ENCODE measurements at regions not wholly inside any gene's neighbourhood (a gene's known extent, or its start where the extent isn't known, plus 50 kb on each side); places are given as distances from the start of the nearest gene placed in this dataset.

GRCh38 chr22:48482771-48483170 lies 1344.9 kb downstream of the BRD1 start:
- no peak for TF ChIP-seq CTCF (IDR thresholded peaks at IDR 0.05 in 2 of 3, conservative IDR thresholded peaks at IDR 0.05 in 1 of 3; ENCODE audit: borderline replicate concordance in 1 of 3, insufficient read depth in 1 of 3, low read depth in 2 of 3, low read length in 2 of 3)
- TF ChIP-seq POLR2AphosphoS5 (IDR thresholded peaks at IDR 0.05; ENCODE audit: low read depth, low read length) = no peak
- TF ChIP-seq MAX (IDR thresholded peaks at IDR 0.05) = no peak
- TF ChIP-seq EZH2 (IDR thresholded peaks at IDR 0.05) = no peak
- TF ChIP-seq POLR2A (IDR thresholded peaks at IDR 0.05; ENCODE audit: borderline replicate concordance, extremely low read depth, insufficient read depth, insufficient read length) = no peak
- TF ChIP-seq SP1 (IDR thresholded peaks at IDR 0.05; ENCODE audit: low read depth) = no peak
- no peak for TF ChIP-seq EGR1 (IDR thresholded peaks at IDR 0.05; ENCODE audit: low read depth)
- TF ChIP-seq CEBPB (IDR thresholded peaks at IDR 0.05; ENCODE audit: low read depth) = no peak
- no peak for TF ChIP-seq ZNF274 (IDR thresholded peaks at IDR 0.05; ENCODE audit: low read depth, low read length)
- TF ChIP-seq REST (IDR thresholded peaks at IDR 0.05; ENCODE audit: low read depth) = no peak
- TF ChIP-seq JUND (IDR thresholded peaks at IDR 0.05) = no peak
- no peak for TF ChIP-seq TCF7L2 (IDR thresholded peaks at IDR 0.05; ENCODE audit: borderline replicate concordance, extremely low read depth, insufficient read depth, insufficient read length)
